SHP77 (cell line): ENCODE measurements at regions not wholly inside any gene's neighbourhood (a gene's known extent, or its start where the extent isn't known, plus 50 kb on each side); places are given as distances from the start of the nearest gene placed in this dataset.
"Not testable (repeated sequence)": the region's sequence is repeated elsewhere in the genome, so short reads cannot be mapped to it uniquely, and the experiment has no call there.

Experiments used
- DNase-seq, 2 experiments: peaks; one replicate each; lab custom pipeline; 2025; lab: John Stamatoyannopoulos, UW

GRCh38 chr18:42545825-42546224 lies 569.7 kb downstream of the RIT2 start:
- DNase-seq = no peak

- no peak for DNase-seq
These were observed 567.0 kb downstream of the RIT2 start for GRCh38 chr18:42548493-42548892.

- DNase-seq = no peak
These were observed 565.9 kb downstream of the RIT2 start for GRCh38 chr18:42549596-42549995.

- not testable (repeated sequence) for DNase-seq
These were observed 562.9 kb downstream of the RIT2 start for GRCh38 chr18:42552559-42552958.

- DNase-seq = no peak
These were observed 556.3 kb downstream of the RIT2 start for GRCh38 chr18:42559069-42559690.

- DNase-seq = no peak
These were observed 554.0 kb downstream of the RIT2 start for GRCh38 chr18:42561521-42561920.

- no peak for DNase-seq
These were observed 551.5 kb downstream of the RIT2 start for GRCh38 chr18:42563995-42564394.

- DNase-seq = no peak
These were observed 550.7 kb downstream of the RIT2 start for GRCh38 chr18:42564761-42565160.

- no peak for DNase-seq
These were observed 546.7 kb downstream of the RIT2 start for GRCh38 chr18:42568773-42569172.

- DNase-seq = peak; percentile 53 to 77
These were observed 540.6 kb downstream of the RIT2 start for GRCh38 chr18:42574871-42575270.

GRCh38 chr18:42576124-42576523 lies 539.4 kb downstream of the RIT2 start:
- DNase-seq = no peak

GRCh38 chr18:42578792-42579191 lies 536.7 kb downstream of the RIT2 start:
- no peak for DNase-seq

- DNase-seq = no peak
These were observed 533.2 kb downstream of the RIT2 start for GRCh38 chr18:42582266-42582665.

- DNase-seq = no peak
These were observed 532.2 kb downstream of the RIT2 start for GRCh38 chr18:42583283-42583731.

- DNase-seq = no peak
These were observed 528.9 kb downstream of the RIT2 start for GRCh38 chr18:42586601-42587000.

GRCh38 chr18:42588786-42589185 lies 526.7 kb downstream of the RIT2 start:
- no peak for DNase-seq

GRCh38 chr18:42604820-42605219 lies 510.7 kb downstream of the RIT2 start:
- no peak for DNase-seq

- no peak for DNase-seq
These were observed 508.5 kb downstream of the RIT2 start for GRCh38 chr18:42606886-42607495.

- no peak for DNase-seq
These were observed 504.4 kb downstream of the RIT2 start for GRCh38 chr18:42611134-42611533.

- DNase-seq = peak; percentile 98
These were observed 500.7 kb downstream of the RIT2 start for GRCh38 chr18:42614619-42615293.

- DNase-seq = peak in 1 of 2 experiments; percentile 27
These were observed 498.3 kb downstream of the RIT2 start for GRCh38 chr18:42617221-42617620.

GRCh38 chr18:42619771-42620170 lies 495.7 kb downstream of the RIT2 start:
- no peak for DNase-seq

GRCh38 chr18:42620657-42621056 lies 494.8 kb downstream of the RIT2 start:
- no peak for DNase-seq
